Kidney epithelial cell (primary cell): ENCODE measurements at regions not wholly inside any gene's neighbourhood (a gene's known extent, or its start where the extent isn't known, plus 50 kb on each side); places are given as distances from the start of the nearest gene placed in this dataset.
A peak's percentile ranks its signal among the peaks of the same experiment; 100 is the strongest.

Source experiments
- DNase-seq: peaks from one replicate; pipeline ENCODE4 v3.0.0-alpha.2; 2010; ENCODE audit warnings: low read depth
- H3K27me3 ChIP-seq: 2 replicates; pipeline ENCODE4 v1.6.0; 2011; ENCODE audit warnings: low read length; ENCODE audit not compliant: control insufficient read depth, insufficient read depth
- H3K36me3 ChIP-seq: 2 replicates; pipeline ENCODE4 v1.5.1; 2011; ENCODE audit warnings: low read length; ENCODE audit not compliant: control insufficient read depth, insufficient read depth
- H3K4me3 ChIP-seq: 2 replicates; pipeline ENCODE4 v1.5.1; 2011; ENCODE audit warnings: low read depth, mild to moderate bottlenecking, control low read depth, low read length
- CTCF ChIP-seq: IDR thresholded peaks from 2 replicates; pipeline ENCODE4 v1.5.1; 2011; ENCODE audit warnings: mild to moderate bottlenecking, moderate library complexity, low read length, control low read depth, inconsistent platforms; ENCODE audit not compliant: insufficient read depth, poor library complexity, severe bottlenecking

GRCh38 chr4:166153548-166153947 lies 280.5 kb downstream of the TLL1 start:
- no peak for DNase-seq
- Histone ChIP-seq H3K4me3 (no peak overlapping the region), H3K36me3 (no peaks in the 10 kb centered on the region), H3K27me3 (no peaks in the 10 kb centered on the region)
- TF ChIP-seq CTCF = no peak

GRCh38 chr4:166162327-166162726 lies 289.3 kb downstream of the TLL1 start:
- H3K36me3 ChIP-seq = no peaks in the 10 kb centered on the region
- H3K27me3 ChIP-seq = no peaks in the 10 kb centered on the region
- TF ChIP-seq CTCF = no peak
- H3K4me3 ChIP-seq = no peak overlapping the region
- no peak for DNase-seq

GRCh38 chr4:166165829-166166420 lies 292.9 kb downstream of the TLL1 start:
- H3K4me3 ChIP-seq = no peak overlapping the region
- TF ChIP-seq CTCF = peak; percentile 69
- peak; percentile 35 for DNase-seq

GRCh38 chr4:166169111-166169510 lies 296.1 kb downstream of the TLL1 start:
- peak; percentile 14 for TF ChIP-seq CTCF
- Histone ChIP-seq H3K4me3 (no peak overlapping the region), H3K36me3 (no peaks in the 10 kb centered on the region), H3K27me3 (no peaks in the 10 kb centered on the region)
- no peak for DNase-seq

More at GRCh38 chr4:166165829-166166420, 292.9 kb downstream of the TLL1 start:
- Histone ChIP-seq H3K27me3 (no peaks in the 10 kb centered on the region), H3K36me3 (no peaks in the 10 kb centered on the region)

GRCh38 chr4:166172619-166173018 lies 299.6 kb downstream of the TLL1 start:
- no peak for DNase-seq
- no peaks in the 10 kb centered on the region for H3K36me3 ChIP-seq

More at GRCh38 chr4:166172619-166173018, 299.6 kb downstream of the TLL1 start:
- no peak overlapping the region for H3K4me3 ChIP-seq
- no peak for TF ChIP-seq CTCF
- no peaks in the 10 kb centered on the region for H3K27me3 ChIP-seq
